Skeletal muscle tissue (tissue), 3 donors: ENCODE measurements at regions not wholly inside any gene's neighbourhood (a gene's known extent, or its start where the extent isn't known, plus 50 kb on each side); places are given as distances from the start of the nearest gene placed in this dataset.
"Not testable (repeated sequence)": the region's sequence is repeated elsewhere in the genome, so short reads cannot be mapped to it uniquely, and the experiment has no call there.

Experiments
- H3K27ac ChIP-seq: one replicate; pipeline ENCODE4 v1.7.0; 2013; ENCODE audit warnings: mild to moderate bottlenecking, low read depth, low read length, inconsistent platforms
- H3K27me3 ChIP-seq, 3 donors: one replicate each; pipeline ENCODE4 v1.7.0; 2013; ENCODE audit warnings: low read length in 3 of 3; ENCODE audit not compliant: control insufficient read depth in 3 of 3, insufficient read depth in 3 of 3
- H3K36me3 ChIP-seq, 3 donors: one replicate each; pipeline ENCODE4 v1.7.0; 2013; ENCODE audit warnings: low read length in 3 of 3; ENCODE audit not compliant: control insufficient read depth in 3 of 3, insufficient read depth in 3 of 3
- H3K4me1 ChIP-seq, 3 donors: one replicate each; pipeline ENCODE4 v1.7.0; 2013; ENCODE audit warnings: low read length in 3 of 3, mild to moderate bottlenecking in 3 of 3; ENCODE audit not compliant: control insufficient read depth in 3 of 3, insufficient read depth in 3 of 3
- H3K4me3 ChIP-seq, 3 donors: one replicate each; pipeline ENCODE4 v1.7.0; 2013; ENCODE audit warnings: low read length in 3 of 3
- H3K9ac ChIP-seq, 3 donors: one replicate each; pipeline ENCODE4 v1.7.0; 2013; ENCODE audit warnings: low read length in 3 of 3, mild to moderate bottlenecking in 3 of 3, moderate library complexity in 2 of 3, low read depth in 1 of 3
- H3K9me3 ChIP-seq, 3 donors: one replicate each; pipeline ENCODE4 v1.7.0; 2013; ENCODE audit warnings: low read length in 3 of 3; ENCODE audit not compliant: control insufficient read depth in 3 of 3
- donor health status: Osteomylitis.

GRCh38 chrX:4622486-4623167 is 909.2 kb upstream of the PRKX start:
- Histone ChIP-seq H3K4me1 (no peaks in the 10 kb centered on the region), H3K27me3 (no peaks in the 10 kb centered on the region), H3K9me3 (no peaks in the 10 kb centered on the region), H3K36me3 (no peaks in the 10 kb centered on the region), H3K27ac (no peak overlapping the region), H3K9ac (no peak overlapping the region), H3K4me3 (no peak overlapping the region)

DNA sequence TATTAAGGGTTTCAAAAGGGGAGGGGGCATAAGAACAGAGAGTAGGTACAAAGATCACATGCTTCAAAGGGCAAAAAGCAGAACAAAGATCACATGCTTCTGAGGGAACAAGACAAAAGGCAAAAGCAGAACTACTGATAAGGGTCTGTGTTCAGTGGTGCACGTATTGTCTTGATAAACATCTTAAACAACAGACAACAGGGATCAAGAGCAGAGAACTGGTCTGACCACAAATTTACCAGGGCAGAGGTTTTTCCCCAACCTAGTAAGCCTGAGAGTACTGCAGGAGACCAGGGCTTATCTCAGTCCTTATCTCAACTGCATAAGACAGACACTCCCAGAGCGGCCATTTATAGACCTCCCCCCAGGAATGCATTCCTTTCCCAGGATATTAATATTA is 900.2 kb upstream of the PRKX start:
- not testable (repeated sequence) for H3K9me3 ChIP-seq, H3K4me1 ChIP-seq, H3K27me3 ChIP-seq, H3K4me3 ChIP-seq, H3K36me3 ChIP-seq, H3K9ac ChIP-seq, H3K27ac ChIP-seq

DNA sequence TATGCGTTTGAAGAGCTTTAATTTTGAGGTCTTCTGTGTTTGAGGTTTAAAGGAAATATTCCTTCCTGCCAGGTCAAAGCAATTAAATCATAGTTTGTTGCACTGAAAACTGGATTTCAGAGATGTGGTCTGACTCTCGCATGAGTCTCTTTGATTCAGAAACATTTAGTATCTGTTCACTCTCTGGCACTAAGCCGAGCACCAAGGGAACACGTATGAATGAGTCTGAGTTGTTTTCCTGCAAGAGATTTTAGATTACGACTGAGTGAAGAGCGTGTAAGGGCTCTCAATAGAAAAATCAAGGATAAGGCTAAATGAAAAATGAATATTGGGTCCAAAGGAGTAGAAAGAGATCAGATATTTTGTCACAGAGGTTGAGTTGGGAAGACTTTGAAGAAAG is 875.4 kb upstream of the PRKX start:
- H3K4me3 ChIP-seq: no peak overlapping the region
- no peak overlapping the region for H3K27ac ChIP-seq
- no peaks in the 10 kb centered on the region for H3K36me3 ChIP-seq
- no peaks in the 10 kb centered on the region for H3K4me1 ChIP-seq
- H3K9ac ChIP-seq: no peak overlapping the region
- H3K9me3 ChIP-seq: peaks cover 0 to 2% (median 0%) of the 10 kb centered on the region in 3 donors
- H3K27me3 ChIP-seq: no peaks in the 10 kb centered on the region

GRCh38 chrX:4588466-4588865 is 875.0 kb upstream of the PRKX start:
- no peaks in the 10 kb centered on the region for H3K36me3 ChIP-seq
- no peak overlapping the region for H3K27ac ChIP-seq
- H3K9me3 ChIP-seq: peaks cover 0 to 2% (median 0%) of the 10 kb centered on the region in 3 donors
- no peaks in the 10 kb centered on the region for H3K27me3 ChIP-seq
- H3K4me1 ChIP-seq: no peaks in the 10 kb centered on the region
- H3K4me3 ChIP-seq: no peak overlapping the region
- no peak overlapping the region for H3K9ac ChIP-seq

DNA sequence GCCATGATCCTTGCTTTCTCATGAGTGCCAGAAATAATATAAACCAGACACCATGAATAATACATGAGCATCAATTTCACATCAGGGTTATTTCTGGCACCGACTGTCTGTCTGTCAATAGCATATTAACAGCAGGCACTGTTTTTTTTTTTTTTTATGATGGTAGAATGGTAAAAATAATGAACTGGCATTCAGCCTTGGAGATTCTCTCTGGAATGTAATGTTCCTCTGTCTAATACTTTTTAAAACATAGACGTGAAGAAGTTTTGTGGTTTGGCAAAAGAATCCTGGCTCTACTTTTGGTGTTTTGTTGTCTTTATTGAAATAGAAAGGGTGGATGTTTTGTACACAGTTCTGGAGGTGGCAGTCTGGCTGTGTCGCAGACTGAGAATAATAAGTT is 874.6 kb upstream of the PRKX start:
- no peaks in the 10 kb centered on the region for H3K27me3 ChIP-seq
- H3K4me1 ChIP-seq: no peaks in the 10 kb centered on the region
- H3K4me3 ChIP-seq: no peak overlapping the region
- H3K9ac ChIP-seq: no peak overlapping the region
- H3K9me3 ChIP-seq: peaks cover 0 to 2% (median 0%) of the 10 kb centered on the region in 3 donors
- no peak overlapping the region for H3K27ac ChIP-seq
- no peaks in the 10 kb centered on the region for H3K36me3 ChIP-seq

GRCh38 chrX:4579999-4580398 is 866.5 kb upstream of the PRKX start:
- Histone ChIP-seq H3K4me1 (no peaks in the 10 kb centered on the region), H3K27me3 (no peaks in the 10 kb centered on the region), H3K4me3 (no peak overlapping the region), H3K9me3 (no peaks in the 10 kb centered on the region), H3K36me3 (no peaks in the 10 kb centered on the region), H3K9ac (no peak overlapping the region), H3K27ac (no peak overlapping the region)

DNA sequence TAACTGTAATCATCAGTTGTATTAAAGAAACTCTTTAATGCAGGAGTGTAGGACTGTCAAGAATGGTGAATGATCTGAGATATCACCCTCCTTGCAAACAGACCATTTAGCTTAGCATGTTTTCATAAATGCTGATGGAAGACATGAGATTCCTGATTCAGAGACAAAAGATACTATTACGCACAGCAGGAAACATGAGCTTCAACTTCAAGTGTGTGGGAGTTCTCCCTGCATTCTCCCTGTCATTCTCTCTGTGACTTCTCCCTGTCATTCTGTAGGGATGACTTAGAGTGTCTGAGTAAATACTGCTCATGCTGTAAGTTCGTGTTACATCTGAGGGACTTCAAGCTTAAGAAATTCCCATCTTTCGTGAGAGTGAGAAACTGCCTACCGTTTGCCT is 866.0 kb upstream of the PRKX start:
- no peak overlapping the region for H3K27ac ChIP-seq
- H3K36me3 ChIP-seq: no peaks in the 10 kb centered on the region
- H3K9me3 ChIP-seq: no peaks in the 10 kb centered on the region
- no peak overlapping the region for H3K4me3 ChIP-seq
- H3K27me3 ChIP-seq: no peaks in the 10 kb centered on the region
- H3K9ac ChIP-seq: no peak overlapping the region
- no peaks in the 10 kb centered on the region for H3K4me1 ChIP-seq

DNA sequence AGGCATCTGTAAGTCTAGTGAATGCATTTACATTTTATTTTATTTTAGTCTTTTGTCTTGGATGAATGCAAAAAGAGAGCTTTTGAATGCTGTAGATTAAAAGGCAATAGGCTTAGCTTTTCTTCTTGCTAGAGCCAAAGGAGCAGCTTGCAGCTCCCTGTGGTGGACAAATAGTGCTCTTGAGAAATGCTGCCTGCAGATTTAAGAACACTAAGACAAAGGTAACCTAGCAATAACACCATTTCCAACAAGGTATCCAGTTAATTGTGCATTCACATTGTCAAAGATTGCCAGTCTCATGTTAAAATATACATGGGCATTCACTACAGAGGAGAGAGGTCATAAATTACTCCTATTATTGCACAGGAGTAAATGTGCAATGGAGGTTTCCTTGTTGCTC is 859.2 kb upstream of the PRKX start:
- no peaks in the 10 kb centered on the region for H3K36me3 ChIP-seq
- H3K27ac ChIP-seq: no peak overlapping the region
- H3K4me3 ChIP-seq: no peak overlapping the region
- no peaks in the 10 kb centered on the region for H3K4me1 ChIP-seq
- H3K9me3 ChIP-seq: no peaks in the 10 kb centered on the region
- H3K9ac ChIP-seq: no peak overlapping the region
- H3K27me3 ChIP-seq: no peaks in the 10 kb centered on the region

DNA sequence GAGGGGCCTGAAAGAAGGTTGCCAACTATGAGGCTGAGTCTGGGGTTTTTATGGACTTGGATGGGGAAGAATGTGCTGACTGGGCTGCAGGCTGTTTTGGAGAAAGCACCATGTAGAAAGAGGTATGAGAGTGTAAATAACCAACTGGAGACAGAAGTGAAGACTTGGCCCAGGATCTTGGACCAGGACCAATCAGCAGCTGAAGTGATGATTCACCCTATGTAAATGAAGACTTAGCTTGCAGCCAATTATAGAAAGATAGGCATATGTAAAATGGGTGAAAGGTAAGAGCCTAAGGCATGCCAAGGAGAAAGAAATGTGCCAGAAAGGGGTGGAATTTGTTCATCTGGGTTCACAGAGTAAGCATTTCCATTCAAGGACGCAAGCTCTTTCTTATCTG is 856.7 kb upstream of the PRKX start:
- Histone ChIP-seq H3K9me3 (no peaks in the 10 kb centered on the region), H3K4me1 (no peaks in the 10 kb centered on the region), H3K36me3 (no peaks in the 10 kb centered on the region), H3K27me3 (no peaks in the 10 kb centered on the region), H3K4me3 (no peak overlapping the region), H3K9ac (no peak overlapping the region), H3K27ac (no peak overlapping the region)

- H3K4me1 ChIP-seq: no peaks in the 10 kb centered on the region
- H3K36me3 ChIP-seq: no peaks in the 10 kb centered on the region
- H3K4me3 ChIP-seq: no peak overlapping the region
- H3K27ac ChIP-seq: no peak overlapping the region
- H3K27me3 ChIP-seq: no peaks in the 10 kb centered on the region
- no peaks in the 10 kb centered on the region for H3K9me3 ChIP-seq
- H3K9ac ChIP-seq: no peak overlapping the region
These were observed 846.7 kb upstream of the PRKX start for GRCh38 chrX:4560192-4560591.

GRCh38 chrX:4550018-4550417 is 836.6 kb upstream of the PRKX start:
- H3K27ac ChIP-seq: no peak overlapping the region
- H3K4me3 ChIP-seq: no peak overlapping the region
- no peaks in the 10 kb centered on the region for H3K36me3 ChIP-seq
- H3K27me3 ChIP-seq: no peaks in the 10 kb centered on the region
- H3K9me3 ChIP-seq: no peaks in the 10 kb centered on the region
- no peak overlapping the region for H3K9ac ChIP-seq
- H3K4me1 ChIP-seq: no peaks in the 10 kb centered on the region
